ENCODE measurements at regions not wholly inside any gene's neighbourhood (a gene's known extent, or its start where the extent isn't known, plus 50 kb on each side); places are given as distances from the start of the nearest gene placed in this dataset.

DNA sequence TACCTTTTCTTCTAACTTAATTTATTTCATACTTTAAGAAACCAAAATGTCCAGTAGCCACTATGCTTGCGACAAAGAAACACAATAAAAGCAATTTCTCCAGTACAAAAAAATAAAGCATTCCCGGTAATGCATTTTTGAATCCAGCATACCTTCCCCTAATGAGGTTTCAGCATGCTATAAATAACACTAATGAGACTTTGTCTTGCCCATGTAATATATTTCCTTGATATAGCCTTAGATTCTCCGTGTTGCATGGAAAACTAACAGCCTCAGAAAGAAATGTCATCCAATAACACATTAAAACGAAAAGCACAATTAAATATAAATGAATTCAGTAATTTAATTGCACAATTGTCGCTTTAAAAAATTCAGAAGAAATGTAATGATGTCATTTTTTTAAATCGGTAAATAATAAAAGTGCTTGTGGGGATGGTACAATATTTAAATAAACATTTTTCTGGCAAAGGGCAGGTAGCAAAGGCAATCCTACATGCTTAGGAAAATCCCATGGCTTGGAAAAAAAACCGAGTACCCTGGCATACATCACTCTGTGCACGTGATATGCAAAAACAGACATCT, 225.2 kb upstream of the PPARGC1A start:
- Histone ChIP-seq H3K9me3 (ENCODE audit: low read length) (no peaks in the 10 kb centered on the region), H3K27me3 (ENCODE audit: insufficient read depth, low read length) (no peaks in the 10 kb centered on the region), H3K9me2 (ENCODE audit: low read depth, low read length) (no peaks in the 10 kb centered on the region), H3K4me1 (ENCODE audit: insufficient read depth, low read length, severe bottlenecking) (no peaks in the 10 kb centered on the region), H3K36me3 (ENCODE audit: insufficient read depth, low read length) (no peaks in the 10 kb centered on the region), H3F3A (ENCODE audit: insufficient read depth, low read length) (no peaks in the 10 kb centered on the region), H3K79me2 (ENCODE audit: insufficient read depth, low read length) (no peaks in the 10 kb centered on the region), H3K4me2 (ENCODE audit: low read length) (no peak overlapping the region), H2AFZ (ENCODE audit: low read length) (no peak overlapping the region), H4K20me1 (ENCODE audit: insufficient read depth, low read length) (no peaks in the 10 kb centered on the region), H3K27ac (ENCODE audit: low read depth, low read length, poor library complexity, severe bottlenecking) (no peak overlapping the region), H3K4me3 (ENCODE audit: low read depth, low read length, poor library complexity, severe bottlenecking) (no peak overlapping the region), H3K9ac (ENCODE audit: low read length) (no peak overlapping the region)
- no peak for TF ChIP-seq CTCF (IDR thresholded peaks at IDR 0.05; ENCODE audit: low read length)
- TF ChIP-seq EZH2 (IDR thresholded peaks at IDR 0.05; ENCODE audit: borderline replicate concordance, low read length), result no peak

DNA sequence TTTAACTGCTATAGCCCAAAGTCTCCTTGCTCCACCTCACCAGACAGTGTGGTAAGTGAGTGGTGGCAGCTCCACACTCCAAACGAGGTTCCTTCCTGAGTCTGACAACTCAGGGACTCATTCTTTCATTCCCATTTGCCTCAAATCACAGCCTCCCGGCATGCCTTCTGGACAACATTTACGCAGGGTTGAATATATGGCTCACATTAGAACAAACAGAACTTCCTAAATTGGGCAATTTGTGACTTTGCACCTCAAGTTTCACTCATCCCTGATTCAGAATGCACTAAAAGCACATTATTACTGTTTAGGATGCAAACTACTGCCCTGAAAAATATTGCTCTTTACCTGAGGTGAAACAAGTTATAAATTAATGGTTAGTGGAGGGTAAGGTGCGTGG, 224.6 kb upstream of the PPARGC1A start:
- H3K27me3 ChIP-seq (ENCODE audit: insufficient read depth, low read length), result no peaks in the 10 kb centered on the region
- H3K4me2 ChIP-seq (ENCODE audit: low read length), result no peak overlapping the region
- H3K9ac ChIP-seq (ENCODE audit: low read length), result no peak overlapping the region
- H3K27ac ChIP-seq (ENCODE audit: low read depth, low read length, poor library complexity, severe bottlenecking), result no peak overlapping the region
- H3K4me1 ChIP-seq (ENCODE audit: insufficient read depth, low read length, severe bottlenecking), result no peaks in the 10 kb centered on the region
- H4K20me1 ChIP-seq (ENCODE audit: insufficient read depth, low read length), result no peaks in the 10 kb centered on the region
- no peaks in the 10 kb centered on the region for H3K9me2 ChIP-seq (ENCODE audit: low read depth, low read length)
- no peaks in the 10 kb centered on the region for H3K36me3 ChIP-seq (ENCODE audit: insufficient read depth, low read length)
- H2AFZ ChIP-seq (ENCODE audit: low read length), result no peak overlapping the region
- H3K9me3 ChIP-seq (ENCODE audit: low read length), result no peaks in the 10 kb centered on the region
- TF ChIP-seq CTCF (IDR thresholded peaks at IDR 0.05; ENCODE audit: low read length) (no peak), EZH2 (IDR thresholded peaks at IDR 0.05; ENCODE audit: borderline replicate concordance, low read length) (no peak)
- no peak overlapping the region for H3K4me3 ChIP-seq (ENCODE audit: low read depth, low read length, poor library complexity, severe bottlenecking)
- H3F3A ChIP-seq (ENCODE audit: insufficient read depth, low read length), result no peaks in the 10 kb centered on the region
- H3K79me2 ChIP-seq (ENCODE audit: insufficient read depth, low read length), result no peaks in the 10 kb centered on the region

DNA sequence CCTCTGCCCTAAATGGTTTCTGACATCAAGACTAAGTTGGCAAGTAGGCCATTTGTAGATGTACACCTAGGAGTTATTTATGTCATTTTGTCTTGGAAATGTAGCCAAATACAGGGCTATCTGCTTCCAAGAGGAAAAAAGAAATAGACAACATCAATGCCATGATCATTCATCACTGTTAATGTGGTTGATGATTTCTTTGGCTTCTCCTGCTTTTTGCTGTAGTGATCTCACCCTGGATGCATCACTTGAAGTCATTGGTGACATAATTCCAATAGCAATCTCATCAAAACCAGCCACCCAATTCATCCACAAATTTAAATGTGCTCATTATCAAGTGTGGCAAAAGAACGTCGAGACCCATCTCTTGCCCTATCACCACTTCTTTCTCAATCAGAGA, 222.6 kb upstream of the PPARGC1A start:
- H3K27me3 ChIP-seq (ENCODE audit: insufficient read depth, low read length), result no peaks in the 10 kb centered on the region
- no peaks in the 10 kb centered on the region for H3K36me3 ChIP-seq (ENCODE audit: insufficient read depth, low read length)
- no peaks in the 10 kb centered on the region for H3F3A ChIP-seq (ENCODE audit: insufficient read depth, low read length)
- no peaks in the 10 kb centered on the region for H3K79me2 ChIP-seq (ENCODE audit: insufficient read depth, low read length)
- H3K27ac ChIP-seq (ENCODE audit: low read depth, low read length, poor library complexity, severe bottlenecking), result no peak overlapping the region
- H3K4me1 ChIP-seq (ENCODE audit: insufficient read depth, low read length, severe bottlenecking), result no peaks in the 10 kb centered on the region
- H3K4me2 ChIP-seq (ENCODE audit: low read length), result no peak overlapping the region
- H3K4me3 ChIP-seq (ENCODE audit: low read depth, low read length, poor library complexity, severe bottlenecking), result no peak overlapping the region
- H3K9me3 ChIP-seq (ENCODE audit: low read length), result no peaks in the 10 kb centered on the region
- no peaks in the 10 kb centered on the region for H3K9me2 ChIP-seq (ENCODE audit: low read depth, low read length)
- no peak for TF ChIP-seq EZH2 (IDR thresholded peaks at IDR 0.05; ENCODE audit: borderline replicate concordance, low read length)
- no peak for TF ChIP-seq CTCF (IDR thresholded peaks at IDR 0.05; ENCODE audit: low read length)
- H4K20me1 ChIP-seq (ENCODE audit: insufficient read depth, low read length), result no peaks in the 10 kb centered on the region
- H3K9ac ChIP-seq (ENCODE audit: low read length), result no peak overlapping the region
- H2AFZ ChIP-seq (ENCODE audit: low read length), result no peak overlapping the region

Measured in OCI-LY1 (cell line).